Lung (tissue), 11 donors: ENCODE measurements at regions not wholly inside any gene's neighbourhood (a gene's known extent, or its start where the extent isn't known, plus 50 kb on each side); places are given as distances from the start of the nearest gene placed in this dataset.

Source experiments
- ATAC-seq: fragments of 200-7000 bp; cut with Tn5 transposase; one replicate; pipeline ENCODE4 v1.9.1; 2020; ENCODE audit warnings: moderate number of reproducible peaks; ENCODE audit not compliant: insufficient read depth, low FRiP score
- DNase-seq, 3 donors: peaks; one replicate each; pipeline ENCODE4 v3.0.0-alpha.2; 2013 to 2017
- H3K27ac ChIP-seq, 2 donors: one replicate each; pipeline ENCODE4 v1.5.1; 2013; ENCODE audit warnings: mild to moderate bottlenecking in 2 of 2, moderate library complexity in 2 of 2, control low read depth in 1 of 2, inconsistent platforms in 1 of 2, low read depth in 1 of 2, low read length in 1 of 2
- H3K27me3 ChIP-seq, 3 donors: one replicate each; pipeline ENCODE4 v1.5.1; 2013; ENCODE audit warnings: low read length in 2 of 3; ENCODE audit not compliant: control insufficient read depth in 3 of 3, insufficient read depth in 3 of 3
- H3K36me3 ChIP-seq, 4 donors: one replicate each; pipeline ENCODE4 v1.5.1; 2013; ENCODE audit warnings: low read length in 4 of 4, mild to moderate bottlenecking in 1 of 4, moderate library complexity in 1 of 4; ENCODE audit not compliant: control insufficient read depth in 4 of 4, insufficient read depth in 4 of 4
- H3K4me1 ChIP-seq, 5 donors: one replicate each; pipeline ENCODE4 v1.5.1; 2013; ENCODE audit warnings: low read length in 5 of 5, mild to moderate bottlenecking in 2 of 5, moderate library complexity in 1 of 5; ENCODE audit not compliant: control insufficient read depth in 5 of 5, insufficient read depth in 5 of 5
- H3K4me3 ChIP-seq: one replicate; pipeline ENCODE4 v1.5.1; 2013; ENCODE audit warnings: mild to moderate bottlenecking, control low read depth, moderate library complexity
- H3K9ac ChIP-seq, 2 donors: one replicate each; pipeline ENCODE4 v1.5.1; 2013; ENCODE audit warnings: low read length in 2 of 2, control low read depth in 1 of 2; ENCODE audit not compliant: insufficient read depth in 1 of 2
- H3K9me3 ChIP-seq, 4 donors: one replicate each; pipeline ENCODE4 v1.5.1; 2013; ENCODE audit warnings: low read length in 3 of 4, mild to moderate bottlenecking in 1 of 4, moderate library complexity in 1 of 4; ENCODE audit not compliant: control insufficient read depth in 4 of 4, insufficient read depth in 3 of 4
- CTCF ChIP-seq: IDR thresholded peaks from 2 replicates; pipeline ENCODE4 v1.5.1; 2012; ENCODE audit warnings: mild to moderate bottlenecking; ENCODE audit errors: control extremely low read depth, extremely low read depth
- WGBS, 2 donors: extraction: QIAGEN DNeasy Blood & Tissue Kit; methylation state at CpG; one replicate each; pipeline ENCODE4 v1.1.7; 2013; 5-methylcytosine and 5-hydroxymethylcytosine counted together
- donor health status: control.
- donor health status: control.
- donor health status: Bipolar disorder and iron deficiency.
- donor health status: healthy.
- donor health status: DM: yes; HTN: yes; CAD: no.

GRCh38 chr1:102732927-102733326 lies 375.4 kb downstream of the COL11A1 start:
- 78 to 86% methylated on average over 1 of the region's 1 CpG for WGBS, 2 donors
- Histone ChIP-seq H3K4me3 (no peak overlapping the region), H3K9me3 (no peaks in the 10 kb centered on the region), H3K36me3 (no peaks in the 10 kb centered on the region), H3K4me1 (no peaks in the 10 kb centered on the region), H3K27ac (no peak overlapping the region), H3K27me3 (no peaks in the 10 kb centered on the region), H3K9ac (no peak overlapping the region)
- no peak for ATAC-seq
- no peak for DNase-seq
- no peak for TF ChIP-seq CTCF

GRCh38 chr1:102726417-102726816 lies 381.9 kb downstream of the COL11A1 start:
- no peaks in the 10 kb centered on the region for H3K27me3 ChIP-seq
- H3K27ac ChIP-seq, result no peak overlapping the region
- no peak overlapping the region for H3K9ac ChIP-seq
- H3K4me3 ChIP-seq, result no peak overlapping the region
- 83% methylated on average over 1 of the region's 1 CpG for WGBS, 2 donors
- H3K4me1 ChIP-seq, result no peaks in the 10 kb centered on the region
- ATAC-seq (no peak), DNase-seq (no peak)
- TF ChIP-seq CTCF, result no peak
- H3K36me3 ChIP-seq, result no peaks in the 10 kb centered on the region
- H3K9me3 ChIP-seq, result no peaks in the 10 kb centered on the region

GRCh38 chr1:102724741-102725140 lies 383.6 kb downstream of the COL11A1 start:
- no peak for TF ChIP-seq CTCF
- H3K9me3 ChIP-seq, result no peaks in the 10 kb centered on the region
- 80 to 89% methylated on average over 1 of the region's 1 CpG for WGBS, 2 donors

GRCh38 chr1:102715150-102715549 lies 393.2 kb downstream of the COL11A1 start:
- H3K4me1 ChIP-seq, result no peaks in the 10 kb centered on the region
- no peak for ATAC-seq
- H3K36me3 ChIP-seq, result no peaks in the 10 kb centered on the region
- DNase-seq, result no peak
- WGBS, 2 donors, result 83 to 84% methylated on average over 4 of the region's 4 CpGs
- H3K27me3 ChIP-seq, result no peaks in the 10 kb centered on the region
- no peak for TF ChIP-seq CTCF
- H3K9ac ChIP-seq, result no peak overlapping the region
- H3K27ac ChIP-seq, result no peak overlapping the region
- no peak overlapping the region for H3K4me3 ChIP-seq
- no peaks in the 10 kb centered on the region for H3K9me3 ChIP-seq

More at GRCh38 chr1:102724741-102725140, 383.6 kb downstream of the COL11A1 start:
- no peak overlapping the region for H3K9ac ChIP-seq
- H3K4me3 ChIP-seq, result no peak overlapping the region
- no peaks in the 10 kb centered on the region for H3K27me3 ChIP-seq
- DNase-seq (no peak), ATAC-seq (no peak)
- no peaks in the 10 kb centered on the region for H3K4me1 ChIP-seq
- no peak overlapping the region for H3K27ac ChIP-seq
- H3K36me3 ChIP-seq, result no peaks in the 10 kb centered on the region
